Activated T-helper 1 cell treated with anti-CD3 and anti-CD28 coated beads, Interleukin-2, amount 50 U/mL, for 16 hours (primary cell): ENCODE measurements at regions not wholly inside any gene's neighbourhood (a gene's known extent, or its start where the extent isn't known, plus 50 kb on each side); places are given as distances from the start of the nearest gene placed in this dataset.

Source experiments
- DNase-seq, 2 donors: peaks; one replicate each; pipeline ENCODE4 v3.0.0-alpha.2; 2020; ENCODE audit warnings: low read depth in 1 of 2, low spot score in 1 of 2

- no peak for DNase-seq
These were observed 110.1 kb upstream of the ASIC2 start for GRCh38 chr17:33403194-33403593.

DNA sequence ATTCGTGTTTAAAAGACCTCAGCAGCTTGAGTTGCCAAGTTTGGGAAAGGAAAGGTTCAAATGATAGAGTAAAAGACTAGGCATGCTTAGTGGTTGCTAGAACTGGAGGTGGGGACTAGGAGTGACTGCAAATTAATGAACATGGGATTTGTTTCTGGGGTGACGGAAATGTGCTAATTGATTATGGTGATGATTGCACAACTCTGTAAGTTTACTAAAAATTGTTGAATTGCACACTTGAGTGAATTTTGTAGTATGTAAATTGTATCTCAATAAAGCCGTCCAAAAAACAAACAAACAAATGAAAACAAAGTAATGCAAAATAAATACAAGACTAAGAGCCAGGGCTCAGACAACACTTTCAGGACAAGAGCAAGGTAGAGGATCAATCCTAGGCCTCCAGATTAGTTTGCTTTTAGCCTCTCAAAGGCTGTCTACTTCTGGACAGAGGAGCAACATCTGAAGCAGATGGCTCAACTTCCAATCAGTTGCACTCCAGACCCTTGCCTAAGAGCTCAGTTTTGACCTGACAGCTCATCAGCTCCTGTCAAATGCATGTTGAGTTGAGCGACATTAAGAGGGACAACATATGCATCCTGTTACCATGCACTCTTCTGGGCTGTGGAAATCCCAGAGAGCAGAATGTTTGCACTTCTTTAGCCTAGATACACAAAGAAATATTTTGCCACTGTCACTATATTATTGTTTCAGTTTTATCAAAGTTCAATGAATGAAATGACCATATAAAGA, 111.2 kb upstream of the ASIC2 start:
- DNase-seq = no peak

DNA sequence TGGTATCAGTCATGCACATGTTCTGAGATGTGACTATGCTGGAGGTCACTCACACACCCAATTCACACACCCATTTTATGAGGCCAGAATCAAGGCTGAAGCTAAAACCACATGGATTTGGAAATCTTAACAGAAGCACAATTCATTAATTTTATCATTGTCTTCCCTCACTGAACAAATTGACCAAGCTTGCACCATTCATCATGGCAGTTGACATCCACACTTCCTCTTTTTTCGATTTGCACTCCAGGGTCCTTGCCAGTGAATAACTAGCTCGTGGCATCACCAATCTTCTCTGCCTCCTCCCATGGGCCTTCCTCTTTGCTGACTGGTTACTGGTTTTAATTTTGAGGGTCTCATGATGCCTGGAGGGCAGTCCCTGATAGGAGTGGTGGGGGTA, 123.0 kb upstream of the ASIC2 start:
- no peak for DNase-seq

- DNase-seq = no peak
These were observed 128.8 kb upstream of the ASIC2 start for GRCh38 chr17:33421933-33422332.

- DNase-seq = no peak
These were observed 140.5 kb upstream of the ASIC2 start for GRCh38 chr17:33433581-33433980.

DNA sequence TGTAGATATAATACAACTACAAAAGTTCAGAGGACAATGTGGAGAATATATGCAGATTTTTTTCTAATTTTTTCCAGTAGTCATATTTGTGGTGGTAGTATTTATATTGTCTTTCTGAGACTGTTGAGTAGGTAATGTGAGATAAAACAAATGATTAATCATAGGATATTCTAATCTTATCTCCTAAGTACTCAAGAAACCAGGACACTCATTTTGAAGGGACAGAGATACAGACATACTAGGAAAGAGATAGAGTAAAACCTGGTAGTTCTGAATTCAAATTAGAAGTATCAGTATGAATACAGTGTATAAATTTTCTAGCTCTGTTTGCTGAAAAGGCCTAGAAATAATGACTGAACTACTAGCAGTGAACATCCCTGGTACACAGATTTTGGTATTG, 141.7 kb upstream of the ASIC2 start:
- no peak for DNase-seq

DNA sequence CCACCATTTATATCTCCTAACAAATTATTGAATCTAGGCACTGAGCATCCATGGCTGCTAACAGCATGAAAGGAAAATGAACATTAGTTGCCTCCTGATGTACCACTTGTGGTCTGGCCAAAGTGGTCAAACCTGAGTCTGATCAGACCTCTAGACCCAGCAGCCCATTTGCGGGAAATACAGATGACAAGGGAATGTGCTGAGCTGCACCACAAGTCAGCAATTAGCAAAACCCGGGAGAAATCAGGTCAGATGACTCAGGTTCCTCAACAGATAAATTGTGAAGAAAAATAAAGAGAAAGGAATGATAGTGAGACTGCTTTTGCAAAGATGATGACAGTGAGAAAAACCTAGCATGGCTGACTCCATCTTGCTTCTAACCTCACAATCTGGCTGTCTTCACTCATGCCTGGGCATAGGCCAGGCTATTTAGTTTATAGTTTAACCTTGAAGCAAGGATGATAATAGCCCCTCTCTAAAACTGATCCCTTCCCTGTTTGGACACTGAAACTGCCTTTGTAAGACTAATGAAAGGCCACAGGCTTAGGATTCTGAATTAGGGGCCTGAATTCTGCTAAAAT, 142.7 kb upstream of the ASIC2 start:
- no peak for DNase-seq

- DNase-seq = no peak
These were observed 143.2 kb upstream of the ASIC2 start for GRCh38 chr17:33436321-33436720.

DNA sequence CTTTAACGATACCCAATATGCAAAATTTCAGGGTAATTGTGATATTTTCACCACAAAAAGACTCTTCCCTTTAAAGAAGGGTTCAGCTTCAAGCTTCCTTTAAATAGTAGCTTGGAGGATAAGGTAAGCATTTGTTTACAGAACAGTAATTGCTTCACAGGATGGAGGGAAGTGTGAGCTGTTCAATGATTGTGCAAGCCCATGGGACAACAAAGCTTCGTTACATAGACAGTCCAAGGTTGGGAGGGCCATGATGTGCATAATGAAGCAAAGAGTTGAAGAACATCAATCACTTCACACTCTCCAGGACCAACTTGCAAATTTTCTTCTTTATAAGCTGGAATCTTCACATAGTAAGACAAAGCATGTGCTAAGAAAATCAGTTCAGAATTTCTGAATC, 145.0 kb upstream of the ASIC2 start:
- no peak for DNase-seq

- no peak for DNase-seq
These were observed 145.5 kb upstream of the ASIC2 start for GRCh38 chr17:33438578-33438977.

GRCh38 chr17:33442320-33442719, 149.2 kb upstream of the ASIC2 start:
- no peak for DNase-seq

DNA sequence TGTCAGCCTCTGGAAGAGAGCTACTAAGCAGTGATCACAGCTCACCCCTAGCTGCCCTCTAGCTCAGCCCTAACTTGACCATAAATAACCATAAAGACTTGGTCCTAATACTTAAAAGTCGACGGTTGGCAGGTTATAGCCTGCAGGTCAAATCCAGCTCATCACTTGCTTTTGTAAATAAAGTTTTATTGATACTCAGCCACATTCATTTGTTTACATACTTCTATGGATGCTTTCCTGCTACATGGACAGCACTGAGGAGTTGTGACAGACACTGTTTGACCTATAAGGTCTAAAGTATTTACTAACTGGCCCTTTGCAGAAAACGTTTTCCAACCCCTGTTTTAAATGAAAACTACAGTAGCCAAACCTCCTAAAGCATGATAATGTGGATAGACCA, 151.6 kb upstream of the ASIC2 start:
- no peak for DNase-seq

DNA sequence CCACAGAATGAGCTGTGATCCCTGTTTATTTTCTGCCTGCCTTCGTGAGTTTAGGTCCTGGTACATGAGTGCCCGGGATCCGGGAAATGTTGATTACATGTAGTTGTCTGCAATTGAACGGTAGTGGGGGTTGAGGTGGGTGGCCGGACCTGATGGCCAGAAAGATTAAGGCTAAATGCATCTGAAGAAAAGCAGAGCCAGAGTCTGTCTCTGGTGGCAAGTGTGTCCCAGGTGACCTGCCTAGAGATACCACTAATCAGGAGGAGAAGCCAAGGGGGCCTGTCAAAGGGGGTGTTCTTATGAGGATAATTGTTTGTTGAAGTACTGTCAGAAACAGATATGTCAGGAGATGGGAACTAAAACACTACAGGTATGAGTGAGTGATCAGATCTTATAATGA, 154.0 kb upstream of the ASIC2 start:
- DNase-seq = no peak

DNA sequence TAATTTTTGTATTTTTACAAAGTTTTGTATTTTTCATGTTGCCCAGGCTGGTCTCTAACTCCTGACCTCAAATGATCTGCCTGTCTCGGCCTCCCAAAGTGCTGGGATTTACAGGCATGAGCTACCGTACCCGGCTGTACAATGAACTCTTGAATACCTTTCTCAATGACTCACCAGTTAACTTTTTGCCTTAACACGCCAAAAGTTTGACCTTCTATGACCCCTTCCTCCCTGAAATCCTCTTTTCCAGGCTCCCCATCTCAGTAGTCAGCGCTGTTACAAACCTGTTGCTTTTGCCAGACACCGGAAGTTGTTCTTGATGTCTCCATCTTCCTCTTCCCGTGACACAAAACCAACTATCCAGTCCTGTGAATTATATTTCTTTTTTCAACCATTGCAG, 158.1 kb upstream of the ASIC2 start:
- no peak for DNase-seq

- DNase-seq = no peak
These were observed 164.4 kb upstream of the ASIC2 start for GRCh38 chr17:33457477-33457876.

- DNase-seq = no peak
These were observed 166.2 kb upstream of the ASIC2 start for GRCh38 chr17:33459078-33459940.

- DNase-seq = no peak
These were observed 167.8 kb upstream of the ASIC2 start for GRCh38 chr17:33460781-33461450.

GRCh38 chr17:33463887-33464286, 170.8 kb upstream of the ASIC2 start:
- no peak for DNase-seq

DNA sequence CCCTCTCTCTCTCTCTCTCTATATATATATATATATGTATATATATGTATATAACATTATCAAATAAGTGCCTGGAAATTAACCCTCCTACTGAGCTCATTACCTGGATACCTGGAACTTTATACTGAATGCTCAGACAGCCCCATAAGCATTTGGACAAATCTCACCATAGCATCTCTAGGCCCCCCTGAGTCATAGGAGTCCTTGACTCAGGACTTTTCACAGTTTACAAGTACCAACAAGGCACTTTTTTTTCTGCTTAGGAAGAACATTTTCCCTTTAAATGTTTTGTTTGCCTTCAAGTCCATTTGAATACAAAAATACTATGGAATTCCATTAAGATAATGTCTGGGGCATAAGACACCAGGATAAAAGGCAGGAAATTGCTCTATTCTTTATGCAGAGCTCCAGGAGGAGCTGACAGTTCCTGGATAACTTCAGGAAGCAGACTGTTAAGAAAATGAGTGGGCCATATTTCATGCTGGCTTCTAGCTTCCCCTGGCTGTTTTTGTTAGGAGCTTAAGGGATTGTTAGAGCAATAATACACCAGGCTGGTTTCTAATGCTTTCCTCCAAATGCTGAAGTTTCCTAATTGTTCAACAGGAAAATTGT, 171.7 kb upstream of the ASIC2 start:
- no peak for DNase-seq

DNA sequence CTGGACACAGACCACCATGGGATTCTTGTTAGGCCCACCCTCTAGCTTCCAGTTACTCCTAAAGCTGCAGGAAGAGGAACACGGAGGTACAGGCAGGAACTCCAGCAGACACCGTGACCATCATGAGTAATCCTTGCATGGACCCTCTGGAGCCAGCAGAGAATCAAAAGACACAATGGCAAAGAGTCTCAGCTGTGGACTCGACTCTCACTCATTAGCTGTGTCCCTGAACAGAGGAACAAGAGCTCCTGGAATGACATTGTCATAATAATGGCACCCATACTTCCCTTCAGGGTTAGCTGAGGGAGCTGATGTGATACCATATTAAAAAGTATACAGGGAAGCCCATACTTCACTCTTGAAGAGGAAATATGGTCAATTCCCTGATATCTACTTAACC, 176.3 kb upstream of the ASIC2 start:
- no peak for DNase-seq

GRCh38 chr17:33469911-33470310, 176.8 kb upstream of the ASIC2 start:
- DNase-seq = no peak
